IMR-90 (cell line): ENCODE measurements at regions not wholly inside any gene's neighbourhood (a gene's known extent, or its start where the extent isn't known, plus 50 kb on each side); places are given as distances from the start of the nearest gene placed in this dataset.

Experiments
- ATAC-seq: fragments of 200-7000 bp; cut with Tn5 transposase; 2 replicates; pipeline ENCODE4 v1.9.1; 2020; ENCODE audit warnings: low read depth, mild to moderate bottlenecking, moderate library complexity
- BruUV-seq: library from RNA; stranded (reverse); fragments of 400-500 nt; replicated peaks from 2 replicates; lab custom pipeline; 2021; lab: Mats Ljungman, UMichigan
- CTCF ChIA-PET: fragments of 300-600 bp; formaldehyde crosslinking; extraction: SDS; loops from one replicate; lab custom pipeline; 2021; ENCODE audit warnings: antibody characterized with exemption; lab: Yijun Ruan, JAX
- POLR2A ChIA-PET: fragments of 300-600 bp; sonication (Branson Sonifier 250); formaldehyde crosslinking; loops from one replicate; lab custom pipeline; 2022; ENCODE audit warnings: antibody characterized with exemption; ENCODE audit not compliant: unreplicated experiment; lab: Charles Lee
- DNase-seq: peaks from one replicate; pipeline ENCODE4 v3.0.0; 2013
- H2AFZ ChIP-seq: replicated peaks from 2 replicates; pipeline ENCODE3; 2013; ENCODE audit warnings: low read length, mild to moderate bottlenecking; ENCODE audit not compliant: poor library complexity
- H2AK5ac ChIP-seq: 2 replicates; pipeline ENCODE4 v1.6.1; 2013; ENCODE audit warnings: low read depth, low read length, inconsistent platforms
- H2AK9ac ChIP-seq: replicated peaks from 2 replicates; pipeline ENCODE3; 2013; ENCODE audit warnings: mild to moderate bottlenecking, low read depth, low read length, moderate library complexity; ENCODE audit not compliant: poor library complexity
- H2BK120ac ChIP-seq: 2 replicates; pipeline ENCODE4 v1.6.1; 2013; ENCODE audit warnings: low read depth, low read length, inconsistent platforms
- H2BK15ac ChIP-seq: 3 replicates; pipeline ENCODE4 v1.6.1; 2013; ENCODE audit warnings: low read depth, low read length, inconsistent platforms
- H2BK20ac ChIP-seq: 2 replicates; pipeline ENCODE4 v1.6.1; 2013; ENCODE audit warnings: low read depth, mild to moderate bottlenecking, inconsistent platforms, low read length, moderate library complexity
- H2BK5ac ChIP-seq: 2 replicates; pipeline ENCODE4 v1.6.1; 2013; ENCODE audit warnings: mild to moderate bottlenecking, low read depth, low read length, inconsistent platforms; ENCODE audit not compliant: poor library complexity, severe bottlenecking
- H3K14ac ChIP-seq: replicated peaks from 2 replicates; pipeline ENCODE4 v1.6.1; 2013; ENCODE audit warnings: low read depth, low read length, inconsistent platforms
- H3K18ac ChIP-seq: 2 replicates; pipeline ENCODE4 v1.6.1; 2013; ENCODE audit warnings: low read depth, low read length, control low read depth
- H3K23ac ChIP-seq: 2 replicates; pipeline ENCODE4 v1.6.1; 2013; ENCODE audit warnings: low read depth, low read length, inconsistent platforms
- H3K27ac ChIP-seq: 2 replicates; pipeline ENCODE4 v1.5.1; 2013; ENCODE audit warnings: mild to moderate bottlenecking, control low read depth, low read length; ENCODE audit not compliant: insufficient read depth
- H3K27me3 ChIP-seq: 2 replicates; pipeline ENCODE4 v1.6.1; 2013; ENCODE audit warnings: low read length; ENCODE audit not compliant: control insufficient read depth, insufficient read depth
- H3K36me3 ChIP-seq: 2 replicates; pipeline ENCODE4 v1.6.1; 2013; ENCODE audit warnings: low read length, mixed read lengths; ENCODE audit not compliant: control insufficient read depth, insufficient read depth
- H3K4ac ChIP-seq: 2 replicates; pipeline ENCODE4 v1.6.1; 2013; ENCODE audit warnings: low read depth, low read length, inconsistent platforms
- H3K4me1 ChIP-seq: 2 replicates; pipeline ENCODE4 v1.6.1; 2013; ENCODE audit warnings: low read length, mixed read lengths; ENCODE audit not compliant: control insufficient read depth, insufficient read depth
- H3K4me2 ChIP-seq: 2 replicates; pipeline ENCODE4 v1.6.1; 2013; ENCODE audit warnings: low read depth, mild to moderate bottlenecking, control low read depth, low read length, moderate library complexity
- H3K4me3 ChIP-seq: 2 replicates; pipeline ENCODE4 v1.5.1; 2013; ENCODE audit warnings: low read depth, mild to moderate bottlenecking, control low read depth, low read length, moderate library complexity; ENCODE audit not compliant: insufficient read depth
- H3K56ac ChIP-seq: 2 replicates; pipeline ENCODE4 v1.6.1; 2013; ENCODE audit warnings: low read length, inconsistent platforms; ENCODE audit not compliant: insufficient read depth; ENCODE audit errors: extremely low read depth
- H3K79me1 ChIP-seq, 2 experiments: 2 replicates each; pipeline ENCODE4 v1.6.1; 2013; ENCODE audit warnings: low read length in 2 of 2, inconsistent platforms in 1 of 2, low read depth in 1 of 2
- H3K9ac ChIP-seq: 2 replicates; pipeline ENCODE4 v1.6.1; 2013; ENCODE audit warnings: low read depth, low read length, control low read depth
- H3K9me1 ChIP-seq: 2 replicates; pipeline ENCODE4 v1.6.1; 2013; ENCODE audit warnings: low read length, inconsistent platforms; ENCODE audit not compliant: insufficient read depth
- H3K9me3 ChIP-seq: 2 replicates; pipeline ENCODE4 v1.6.1; 2013; ENCODE audit warnings: low read length; ENCODE audit not compliant: control insufficient read depth, insufficient read depth
- H4K20me1 ChIP-seq: 2 replicates; pipeline ENCODE4 v1.6.1; 2013; ENCODE audit warnings: low read length, inconsistent platforms; ENCODE audit not compliant: insufficient read depth
- H4K5ac ChIP-seq: 2 replicates; pipeline ENCODE4 v1.6.1; 2013; ENCODE audit warnings: mild to moderate bottlenecking, low read depth, low read length, control low read depth
- H4K8ac ChIP-seq, 2 experiments: 2 replicates each; pipeline ENCODE4 v1.6.1; 2013; ENCODE audit warnings: low read depth in 2 of 2, low read length in 2 of 2, control low read depth in 1 of 2, inconsistent platforms in 1 of 2
- H4K91ac ChIP-seq: 2 replicates; pipeline ENCODE4 v1.6.1; 2013; ENCODE audit warnings: low read depth, low read length, inconsistent platforms; ENCODE audit not compliant: insufficient read depth
- CEBPB ChIP-seq: IDR thresholded peaks from 2 replicates; pipeline ENCODE4 v1.6.1; 2012; ENCODE audit warnings: low read depth, low read length, improper control_type of control experiment
- FOS ChIP-seq: fragments of 150-350 bp; IDR thresholded peaks from 2 replicates; pipeline ENCODE4 v1.6.1; 2016; ENCODE audit warnings: low read depth, low read length
- MAZ ChIP-seq: IDR thresholded peaks from 2 replicates; pipeline ENCODE4 v1.6.1; 2012; ENCODE audit warnings: low read depth, mild to moderate bottlenecking, low read length, improper control_type of control experiment, moderate library complexity, borderline replicate concordance
- POLR2A ChIP-seq: IDR thresholded peaks from 2 replicates; pipeline ENCODE4 v1.6.1; 2012; ENCODE audit warnings: mild to moderate bottlenecking, low read depth, low read length
- RCOR1 ChIP-seq: IDR thresholded peaks from 2 replicates; pipeline ENCODE4 v1.6.1; 2012; ENCODE audit warnings: mild to moderate bottlenecking, low read length, improper control_type of control experiment; ENCODE audit not compliant: insufficient replicate concordance
- RFX5 ChIP-seq: IDR thresholded peaks from 2 replicates; pipeline ENCODE4 v1.8.0; 2012; ENCODE audit warnings: low read depth, mild to moderate bottlenecking, low read length, moderate library complexity
- WGBS, 2 experiments: methylation state at CpG; one replicate each; pipeline versions ENCODE4 v1.1.5 to v1.1.7; 2013; ENCODE audit warnings: missing lambda C conversion rate in 2 of 2; ENCODE audit not compliant: insufficient read length in 1 of 2; ENCODE audit errors: extremely low coverage in 2 of 2; 5-methylcytosine and 5-hydroxymethylcytosine counted together
- dilution Hi-C: fragments of 300-500 bp; cut with HindIII; formaldehyde crosslinking; loops from one replicate; pipeline ENCODE4 v1.14.3; 2018; ENCODE audit warnings: low sequenced_read_pairs; ENCODE audit not compliant: unreplicated experiment
- in situ Hi-C: fragments of 300-500 bp; cut with MboI; formaldehyde crosslinking; loops from 3 replicates; pipeline ENCODE4 v1.14.3; 2019; ENCODE audit warnings: low sequenced_read_pairs, inconsistent platforms, mixed read lengths
- intact Hi-C: fragments of 100-400 bp; cut with micrococcal nuclease; formaldehyde crosslinking; loops from 2 replicates; pipeline ENCODE4 v1.10.0; 2022
- TF ChIP-seq, protein P1 (sequence below): fragments of 150-350 bp; IDR thresholded peaks from 2 replicates; pipeline ENCODE4 v1.6.1; 2017; ENCODE audit warnings: mild to moderate bottlenecking, antibody characterized with exemption, low read length, low read depth

GRCh38 chr18:51519571-51519970 is 322.1 kb upstream of the MEX3C start:
- Histone ChIP-seq H3K36me3 (no peaks in the 10 kb centered on the region), H2BK15ac (no peak overlapping the region), H3K4ac (no peak overlapping the region), H2BK5ac (no peak overlapping the region), H3K79me1 (no peaks in the 10 kb centered on the region), H3K14ac (no peak overlapping the region), H3K27me3 (no peaks in the 10 kb centered on the region), H4K91ac (no peak overlapping the region), H3K4me3 (no peak overlapping the region), H2BK120ac (no peak overlapping the region), H3K9ac (no peak overlapping the region), H3K27ac (no peak overlapping the region), H2BK20ac (no peak overlapping the region), H3K4me1 (no peaks in the 10 kb centered on the region), H3K56ac (no peak overlapping the region), H3K4me2 (no peak overlapping the region), H3K9me1 (no peaks in the 10 kb centered on the region), H4K20me1 (no peaks in the 10 kb centered on the region), H4K5ac (no peak overlapping the region), H3K9me3 (peaks cover 15% of the 10 kb centered on the region), H2AK5ac (no peak overlapping the region), H2AFZ (no peak overlapping the region), H2AK9ac (no peak overlapping the region), H4K8ac (no peak overlapping the region), H3K18ac (no peak overlapping the region), H3K23ac (no peak overlapping the region)
- no TSS peak for BruUV-seq
- ChIA-PET CTCF (no interaction called here), POLR2A (no interaction called here)
- WGBS, 2 experiments = no CpG with 5 or more reads among the region's 1 CpG
- intact Hi-C loops (no loop called here), dilution Hi-C loops (no loop called here), in situ Hi-C loops (no loop called here)
- TF ChIP-seq, protein P1, sequence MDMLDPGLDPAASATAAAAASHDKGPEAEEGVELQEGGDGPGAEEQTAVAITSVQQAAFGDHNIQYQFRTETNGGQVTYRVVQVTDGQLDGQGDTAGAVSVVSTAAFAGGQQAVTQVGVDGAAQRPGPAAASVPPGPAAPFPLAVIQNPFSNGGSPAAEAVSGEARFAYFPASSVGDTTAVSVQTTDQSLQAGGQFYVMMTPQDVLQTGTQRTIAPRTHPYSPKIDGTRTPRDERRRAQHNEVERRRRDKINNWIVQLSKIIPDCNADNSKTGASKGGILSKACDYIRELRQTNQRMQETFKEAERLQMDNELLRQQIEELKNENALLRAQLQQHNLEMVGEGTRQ = no peak
- TF ChIP-seq MAZ (no peak), CEBPB (no peak), POLR2A (no peak), RCOR1 (no peak), RFX5 (no peak), FOS (no peak)
- ATAC-seq = no peak
- no peak for DNase-seq
